ENCODE measurements at regions not wholly inside any gene's neighbourhood (a gene's known extent, or its start where the extent isn't known, plus 50 kb on each side); places are given as distances from the start of the nearest gene placed in this dataset.
"Not testable (repeated sequence)": the region's sequence is repeated elsewhere in the genome, so short reads cannot be mapped to it uniquely, and the experiment has no call there.

DNA sequence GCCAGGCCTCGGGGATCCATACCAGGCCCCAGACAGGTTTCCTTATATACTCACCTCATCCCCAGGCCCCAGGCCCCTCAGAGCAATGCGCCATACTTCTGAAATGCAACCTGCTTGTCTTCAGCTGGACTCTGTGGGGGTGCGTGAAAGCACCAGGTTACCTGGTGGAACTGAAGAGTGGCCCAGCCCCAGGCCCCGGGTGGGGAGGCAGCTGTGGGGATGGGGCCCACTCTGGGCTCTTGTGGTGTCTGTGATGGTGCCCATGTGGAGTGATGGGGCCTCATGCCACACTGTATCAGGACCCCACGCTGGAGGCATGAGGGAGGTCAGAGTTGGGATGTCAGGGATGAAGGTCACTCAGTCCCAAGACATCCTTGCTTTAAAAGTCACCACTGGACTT is 999.0 kb downstream of the BRD1 start:
- DNase-seq, result no peak

DNA sequence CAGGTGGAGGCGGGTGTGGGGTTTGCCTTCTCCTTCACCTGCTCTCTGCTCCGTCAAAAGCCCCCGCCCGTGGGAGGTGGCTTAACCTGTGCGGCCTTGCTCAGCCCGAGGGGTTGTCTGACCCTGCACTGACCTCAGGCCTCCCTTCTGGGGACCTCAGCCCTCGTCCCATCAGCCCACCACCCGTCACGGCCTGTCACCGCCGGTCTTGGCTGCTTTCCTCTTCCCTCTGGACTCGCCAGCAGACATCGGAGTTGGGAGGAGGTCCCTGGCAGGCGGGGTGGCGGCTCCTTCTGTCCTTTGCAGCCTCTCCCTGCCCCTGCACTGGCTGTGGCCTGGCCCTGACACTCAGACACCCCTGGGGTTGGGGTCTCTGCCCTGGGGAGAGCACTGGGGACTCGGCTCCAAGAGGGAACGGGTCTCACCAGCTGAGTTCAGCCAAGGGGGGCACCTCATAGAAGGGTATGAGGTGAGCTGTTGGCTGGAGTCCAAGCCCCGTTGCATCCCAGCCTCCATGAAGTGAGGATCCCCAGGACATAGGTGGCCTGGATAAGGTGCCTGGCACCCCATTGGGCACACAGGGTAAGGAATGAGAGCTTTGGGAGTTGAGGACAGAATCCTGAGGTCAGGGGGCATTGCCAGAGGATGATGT is 999.6 kb downstream of the BRD1 start:
- DNase-seq, result no peak

DNA sequence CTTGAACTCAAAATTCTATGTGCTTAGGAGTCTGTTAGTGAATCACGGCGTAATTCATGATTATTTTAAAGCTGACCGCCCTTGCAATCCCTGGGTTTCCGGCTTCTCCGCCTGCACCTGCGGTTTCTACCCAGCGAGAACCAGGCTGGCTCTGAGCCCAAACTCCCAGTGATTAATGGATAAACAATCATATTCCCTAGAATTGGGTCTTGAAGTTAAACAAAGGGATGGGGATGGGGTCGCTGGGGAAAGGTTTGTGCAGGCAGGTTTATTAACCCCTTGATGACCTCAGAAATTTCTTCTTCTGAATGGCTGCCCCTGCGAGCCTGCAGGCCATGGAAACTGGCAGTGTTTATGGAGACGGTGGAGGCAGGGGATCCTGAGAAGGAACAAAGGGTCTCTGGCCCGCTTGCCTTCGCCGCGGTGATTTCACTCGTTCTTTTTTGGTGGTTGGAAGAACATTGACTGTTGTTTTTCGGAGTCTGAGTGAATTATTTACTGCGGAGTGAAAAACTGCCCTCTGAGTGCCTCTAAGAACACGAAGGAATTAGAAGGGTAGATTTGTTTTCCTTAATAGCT is 1000.3 kb downstream of the BRD1 start:
- peak; percentile 40 for DNase-seq

DNA sequence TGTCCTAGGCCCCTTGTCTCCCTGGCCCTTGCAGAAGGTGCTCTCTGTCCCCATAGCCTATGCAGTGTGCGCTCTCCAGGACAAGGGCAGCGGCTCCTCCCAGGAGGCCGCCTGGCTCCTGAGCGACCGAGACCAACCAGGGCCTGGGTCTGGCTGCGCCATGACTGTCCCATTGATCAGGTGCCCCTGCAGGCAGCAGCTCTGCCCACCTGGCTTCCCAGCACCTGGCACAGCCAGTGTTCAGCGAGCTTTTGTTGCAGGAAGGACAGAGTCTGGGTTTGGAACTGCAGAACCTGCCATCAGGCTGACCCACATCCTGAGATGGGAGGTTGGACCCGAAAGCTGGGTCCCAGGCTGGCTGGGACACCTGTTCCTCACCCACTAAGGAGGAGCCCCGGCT is 1001.1 kb downstream of the BRD1 start:
- DNase-seq, result no peak

DNA sequence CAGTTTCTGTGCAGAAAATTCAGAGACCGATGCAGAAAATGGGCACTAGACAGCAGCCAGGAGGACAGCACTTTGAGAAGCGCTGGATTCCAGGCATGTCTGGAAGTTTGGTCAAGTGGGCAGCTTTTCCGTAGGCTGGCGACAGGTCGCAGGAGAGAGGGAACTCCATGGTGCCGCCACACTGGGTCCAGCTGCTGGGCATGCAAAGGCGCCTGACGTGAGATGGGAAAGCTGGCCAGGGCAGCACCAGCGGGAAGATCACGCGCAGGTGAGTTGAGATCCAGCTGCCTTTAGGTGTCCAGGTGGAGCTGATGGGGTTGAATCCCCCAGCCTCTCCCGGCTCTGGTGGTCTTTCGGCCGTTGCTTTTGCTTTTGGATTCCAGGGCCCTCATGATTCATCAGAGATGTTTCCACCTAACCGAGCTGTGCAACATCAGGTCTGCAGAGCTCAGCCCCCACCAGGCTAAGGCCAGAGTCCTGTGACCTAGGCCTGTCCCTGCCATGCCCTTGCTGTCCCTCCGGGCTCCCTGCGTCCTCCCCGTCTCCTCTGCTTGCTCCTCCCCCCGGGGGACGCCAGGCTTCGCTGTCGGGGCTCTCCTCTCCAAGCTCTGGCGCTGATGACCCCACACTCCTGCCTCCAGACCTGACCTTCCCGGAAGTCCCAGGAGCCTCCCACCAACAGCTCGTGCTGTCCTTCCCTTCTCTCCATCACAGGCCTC is 1001.7 kb downstream of the BRD1 start:
- no peak for DNase-seq

DNA sequence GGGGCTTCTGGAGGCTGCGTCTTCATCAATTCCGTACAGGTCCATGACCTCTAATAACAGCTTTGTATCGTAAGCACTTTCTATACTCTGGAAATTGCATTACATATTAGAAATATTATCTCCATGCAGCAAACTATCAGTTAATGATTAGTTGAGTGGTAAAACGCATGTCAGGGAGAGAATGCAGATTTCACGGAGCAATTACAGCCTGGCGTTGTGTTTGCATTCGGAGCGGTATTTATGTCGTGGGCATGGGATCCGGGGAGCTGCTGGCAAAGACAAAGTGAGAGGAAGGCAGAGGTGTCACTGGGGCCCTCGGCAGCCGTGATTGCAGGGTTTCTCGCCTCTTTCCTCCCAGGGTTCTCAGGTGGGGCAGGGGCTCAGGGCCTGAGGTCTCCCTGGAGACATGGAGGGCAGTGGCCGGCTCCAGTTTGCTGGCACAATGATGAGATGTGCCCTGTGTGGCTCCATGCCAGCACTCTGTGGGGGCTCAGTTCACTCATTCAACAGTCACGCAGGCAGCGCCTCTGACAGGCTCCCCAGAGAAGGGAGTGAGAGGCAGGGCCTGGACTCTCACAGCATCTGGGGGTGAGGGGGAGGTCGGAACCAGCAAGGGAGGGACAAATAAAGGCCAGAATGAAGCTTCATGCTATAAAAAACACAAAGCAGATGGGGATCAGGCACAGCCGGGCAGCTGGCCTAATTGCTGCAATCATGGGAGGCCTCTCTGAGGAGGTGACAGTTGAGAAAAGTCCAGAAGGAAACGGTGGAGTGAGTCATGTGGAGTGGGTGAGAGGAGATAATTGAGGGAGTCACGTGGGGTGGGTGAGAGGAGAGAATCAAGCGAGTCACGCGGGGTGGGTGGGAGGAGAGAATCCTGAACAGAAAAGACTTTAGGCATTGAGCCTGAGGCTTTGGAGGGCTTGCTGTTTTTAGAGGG is 1002.7 kb downstream of the BRD1 start:
- DNase-seq, result no peak

DNA sequence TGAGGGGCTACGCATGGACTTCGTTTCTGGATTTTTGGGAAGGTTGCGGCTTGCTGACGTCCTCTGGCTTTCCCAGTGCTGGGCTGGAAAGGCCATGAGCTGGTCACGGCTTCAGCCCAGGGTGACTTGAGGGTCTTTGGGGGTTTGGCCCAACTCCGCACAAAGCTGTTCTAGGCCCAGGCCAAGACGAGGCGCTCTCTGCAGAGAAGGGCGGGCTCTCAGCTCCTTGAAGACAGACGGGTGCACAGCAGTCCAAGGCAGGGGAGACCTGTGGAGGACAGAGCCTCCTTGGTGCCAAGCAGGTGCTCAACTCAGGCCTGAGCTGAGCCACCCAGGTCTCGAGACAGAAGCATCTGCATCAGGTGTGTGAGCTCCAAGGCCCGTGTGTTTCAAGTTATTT is 1003.7 kb downstream of the BRD1 start:
- DNase-seq, result no peak

DNA sequence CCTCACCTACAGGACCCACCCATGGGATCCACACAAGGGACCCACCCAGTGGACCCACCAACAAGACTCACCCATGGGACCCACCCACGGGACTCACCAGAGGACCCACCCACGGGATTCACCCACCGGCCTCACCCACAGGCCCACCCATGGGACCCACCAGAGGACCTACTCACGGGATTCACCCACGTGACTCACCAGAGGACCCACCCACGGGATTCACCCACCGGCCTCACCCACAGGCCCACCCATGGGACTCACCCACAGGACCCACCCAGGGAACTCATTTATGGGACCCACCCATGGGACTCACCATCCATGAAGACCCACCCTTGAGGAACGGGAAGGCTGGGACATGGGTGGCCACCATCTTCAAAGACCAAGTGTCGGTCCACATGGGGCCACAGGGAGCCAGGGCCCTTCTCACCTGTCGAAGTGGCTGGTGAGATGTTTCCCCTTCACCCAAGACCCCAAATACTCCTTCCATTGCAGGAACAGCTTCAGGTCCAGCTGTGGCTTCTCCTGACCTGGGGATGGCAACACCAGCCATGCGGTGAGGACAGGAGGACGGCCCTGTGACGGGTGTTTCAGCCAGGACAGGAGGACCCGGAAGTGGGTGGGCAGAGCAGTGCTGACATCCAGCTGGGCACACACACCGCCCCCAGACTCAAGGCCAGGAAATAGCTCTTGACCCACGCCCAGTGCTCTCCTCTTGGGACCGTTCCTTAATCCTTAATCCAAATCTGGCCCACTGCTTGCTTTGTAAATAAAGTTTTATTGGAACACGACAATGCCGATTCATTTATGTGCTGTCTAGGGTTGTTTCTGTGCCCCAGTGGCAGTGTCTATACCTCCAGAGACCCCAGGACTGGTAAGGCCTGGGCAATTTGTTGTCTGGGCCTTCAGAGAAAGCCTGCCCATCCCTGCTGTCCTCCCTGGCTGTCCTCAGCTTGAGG is 1005.1 kb downstream of the BRD1 start:
- DNase-seq, result no peak

DNA sequence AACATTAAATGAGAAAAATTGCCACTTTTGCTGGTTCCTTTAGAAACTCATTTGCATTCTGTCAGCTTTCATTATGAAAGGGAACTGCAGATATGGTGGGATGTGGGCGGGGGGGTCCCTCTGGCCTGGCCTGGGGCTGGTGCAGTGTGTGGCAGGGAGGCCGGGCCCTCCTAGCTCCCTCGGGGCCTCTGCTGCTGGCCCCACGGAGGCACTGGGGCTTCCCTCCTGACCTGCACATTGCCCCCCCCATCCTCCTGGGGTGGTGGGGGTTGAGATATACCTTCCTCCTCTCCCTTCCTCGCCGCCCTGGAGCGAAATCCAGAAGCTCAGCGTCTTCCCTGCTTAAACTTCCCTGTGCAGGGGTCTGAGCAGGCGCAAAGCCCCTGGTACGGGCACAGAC is 1005.9 kb downstream of the BRD1 start:
- DNase-seq, result no peak

DNA sequence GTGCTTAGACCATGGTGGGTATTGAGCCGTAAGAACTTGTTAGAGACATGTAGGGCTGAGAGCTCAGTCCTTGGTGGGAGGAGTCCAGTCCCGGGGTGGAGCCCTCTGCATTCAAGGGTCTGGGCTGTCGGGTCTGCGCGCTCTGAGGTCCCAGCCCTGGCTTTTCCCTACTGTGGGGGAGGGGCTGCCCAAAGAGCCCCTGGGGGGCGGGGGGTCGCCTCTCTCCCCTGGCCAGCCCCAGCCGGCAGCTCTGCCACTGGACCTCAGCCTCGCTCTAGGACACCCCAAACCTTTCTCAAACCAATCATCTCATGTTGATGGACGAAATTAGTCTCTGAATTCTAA is 1006.4 kb downstream of the BRD1 start:
- no peak for DNase-seq

DNA sequence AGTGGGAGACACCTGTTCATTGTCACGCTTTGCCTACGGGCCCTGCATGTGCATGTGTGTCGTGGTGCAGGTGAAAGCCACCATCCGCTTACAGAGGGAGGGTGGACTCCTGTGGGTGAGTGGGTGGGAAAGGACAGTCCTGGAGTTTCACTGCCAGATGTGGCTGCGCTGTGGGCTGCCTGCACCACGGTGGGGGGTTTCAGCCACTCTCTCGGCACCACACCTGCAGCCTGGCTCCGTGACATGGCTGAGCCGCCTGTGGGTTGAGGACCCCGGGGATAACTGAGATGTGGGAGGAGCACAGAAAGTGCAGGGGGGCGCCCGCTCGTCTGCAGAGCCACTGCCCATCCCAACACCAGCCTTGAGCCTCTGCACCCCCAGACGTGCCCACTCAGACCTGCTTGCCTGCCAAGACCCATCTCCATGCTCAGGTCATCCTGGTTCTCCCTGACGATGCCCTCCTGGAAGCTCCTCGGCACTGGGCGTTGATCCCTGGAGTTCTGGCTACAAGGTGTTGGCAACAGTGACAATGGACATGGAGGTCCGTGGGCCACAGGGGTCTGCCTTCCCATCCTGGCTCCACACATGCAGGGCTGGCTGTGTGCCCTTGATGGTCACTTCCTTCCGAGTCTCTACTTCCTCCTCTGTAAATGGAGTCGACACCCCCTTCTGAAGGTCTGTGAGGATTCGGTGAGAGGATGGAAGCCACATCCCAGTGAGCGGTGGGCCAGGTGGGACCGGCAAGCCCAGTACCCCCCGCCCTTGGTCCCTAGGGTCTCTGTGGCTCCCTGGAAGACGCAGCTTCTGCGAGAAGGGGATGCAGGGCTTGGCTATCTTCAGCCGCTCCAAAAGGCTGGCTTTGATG is 1007.0 kb downstream of the BRD1 start:
- DNase-seq, result no peak

DNA sequence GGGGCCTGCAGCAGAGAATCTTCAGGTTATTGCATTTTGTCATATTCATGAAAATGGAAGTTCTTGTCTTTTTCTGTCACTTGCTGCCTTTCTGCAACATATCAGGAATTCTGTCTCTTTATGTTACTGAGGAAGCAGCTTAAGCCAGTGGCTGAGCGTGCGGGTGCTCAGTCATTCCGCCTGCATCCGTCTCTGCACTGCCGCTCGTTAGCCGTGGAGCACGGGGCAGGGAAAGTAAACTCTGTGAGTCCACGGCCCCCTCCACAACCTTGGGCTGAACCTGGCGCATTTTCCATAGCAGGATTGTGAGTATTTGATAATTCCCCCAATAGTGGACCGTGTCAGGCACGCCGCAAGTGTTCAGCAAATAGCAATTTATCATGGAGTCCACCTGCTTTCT is 1007.7 kb downstream of the BRD1 start:
- no peak for DNase-seq

DNA sequence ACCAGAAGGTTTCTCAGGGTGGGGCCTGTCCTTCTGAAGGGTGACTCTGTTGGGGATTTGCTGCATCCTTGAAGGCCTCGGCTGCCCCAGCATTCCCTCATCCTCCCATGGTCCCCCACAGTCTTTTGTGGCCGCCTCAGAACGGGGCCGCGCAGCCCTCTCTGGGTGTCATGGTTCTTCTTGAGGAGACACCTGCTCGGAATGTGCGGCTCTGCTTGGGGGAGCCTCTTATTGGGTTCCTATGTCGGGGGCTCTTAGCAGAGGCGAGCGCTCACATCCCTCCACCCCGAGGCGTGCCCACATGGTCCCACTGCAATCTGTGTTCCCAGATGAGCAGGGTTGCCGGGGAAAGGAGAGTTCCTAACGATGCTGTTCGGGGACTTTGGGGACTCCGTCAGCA is 1008.4 kb downstream of the BRD1 start:
- DNase-seq, result no peak

DNA sequence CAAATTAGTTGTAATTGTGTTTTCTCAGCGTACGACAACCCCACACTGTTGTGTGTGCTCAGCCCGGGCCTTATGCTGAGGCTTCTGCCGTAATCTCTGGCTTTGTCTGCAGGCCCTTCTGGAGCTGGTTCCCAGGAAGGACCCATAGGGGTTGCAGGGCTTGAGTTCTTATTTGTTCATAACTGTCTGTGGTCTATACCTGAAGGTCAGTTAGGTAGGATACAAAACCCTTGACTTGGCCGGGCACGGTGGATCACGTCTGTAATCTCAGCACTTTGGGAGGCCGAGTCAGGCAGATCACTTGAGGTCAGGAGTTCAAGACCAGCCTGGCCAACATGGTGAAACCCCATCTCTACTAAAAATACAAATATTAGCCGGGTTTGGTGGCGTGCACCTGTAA is 1010.2 kb downstream of the BRD1 start:
- not testable (repeated sequence) for DNase-seq

DNA sequence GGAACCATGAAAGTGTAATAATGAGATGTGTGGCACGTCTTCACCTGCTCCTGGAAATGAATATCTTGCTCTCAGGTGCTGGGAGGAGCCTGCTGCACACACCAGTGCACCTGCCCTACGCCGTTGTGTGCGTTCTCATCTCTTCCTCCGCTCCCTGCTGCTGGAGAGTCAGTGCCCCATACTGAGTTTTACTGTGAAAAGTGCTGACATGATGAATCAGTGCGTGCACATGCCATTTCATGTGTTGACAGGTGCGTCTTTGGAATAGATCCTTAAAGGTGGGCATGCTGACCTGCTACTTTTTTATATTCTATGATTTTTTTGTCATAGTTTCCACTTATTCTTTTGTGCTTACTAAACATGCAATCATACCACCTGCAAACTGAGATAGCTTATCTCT is 1015.8 kb downstream of the BRD1 start:
- peak; percentile 59 for DNase-seq

DNA sequence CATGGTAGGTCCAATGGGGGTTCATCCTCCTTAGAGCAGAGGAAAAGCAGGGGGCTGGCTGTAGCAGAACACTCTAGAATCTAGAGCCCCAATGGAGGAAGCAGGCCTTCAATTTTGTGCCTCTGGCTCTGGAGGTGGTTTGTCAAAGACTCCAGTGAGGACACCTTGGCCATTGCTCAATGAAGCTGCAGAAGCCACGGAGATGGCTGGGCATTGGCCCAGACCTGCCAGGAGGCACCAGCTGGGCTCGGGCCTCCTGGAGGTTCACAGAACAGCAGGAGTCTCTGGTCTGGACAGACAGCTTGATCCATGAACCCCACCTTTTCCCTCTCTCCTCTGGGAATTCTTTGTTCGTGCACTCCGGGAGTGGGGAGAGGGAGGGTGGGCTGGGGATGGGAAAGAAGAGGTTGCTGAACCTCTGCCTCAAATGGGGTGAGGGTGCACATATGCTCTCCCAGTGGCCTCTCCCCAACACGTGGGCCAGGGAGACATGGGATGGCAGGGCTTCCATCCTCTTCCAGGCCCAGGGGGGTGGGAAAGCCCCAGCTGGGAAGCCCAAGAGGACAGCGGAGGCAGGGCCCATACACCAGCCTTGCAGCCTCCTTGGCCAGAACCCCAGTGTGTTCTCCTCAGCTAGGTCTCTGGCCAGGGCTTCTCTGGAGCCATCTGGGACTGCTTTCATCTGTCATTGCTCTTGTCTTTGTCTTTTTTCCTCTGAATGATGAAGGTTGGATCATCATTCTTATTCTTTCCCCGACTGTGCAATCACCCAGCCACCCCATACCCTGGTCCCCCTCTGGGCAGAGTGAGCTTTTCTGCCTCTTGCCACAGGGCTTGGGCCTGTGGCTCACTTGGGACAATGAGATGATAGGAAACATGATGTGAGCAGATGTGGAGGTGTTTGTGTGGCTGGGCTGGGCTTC is 1019.4 kb downstream of the BRD1 start:
- no peak for DNase-seq

DNA sequence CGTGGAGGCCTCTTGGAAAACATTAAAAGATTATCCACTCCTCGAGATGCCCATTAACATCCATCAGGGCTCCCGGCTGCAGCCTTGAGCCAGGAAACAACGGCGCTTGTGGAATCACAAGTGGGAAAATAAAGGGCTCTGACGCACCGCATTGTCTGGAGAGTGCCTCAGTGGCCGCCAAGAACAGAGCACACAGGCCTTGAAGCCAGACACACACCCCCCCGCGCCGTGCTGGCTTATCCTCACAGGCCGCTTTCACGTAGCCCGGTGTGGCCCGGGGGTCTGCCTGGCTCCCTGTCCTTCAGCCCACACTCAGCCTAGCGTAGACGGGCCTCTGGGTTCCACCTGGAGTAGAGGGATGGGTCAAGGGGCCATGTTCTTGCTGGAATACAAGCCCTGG is 1020.5 kb downstream of the BRD1 start:
- DNase-seq, result no peak

DNA sequence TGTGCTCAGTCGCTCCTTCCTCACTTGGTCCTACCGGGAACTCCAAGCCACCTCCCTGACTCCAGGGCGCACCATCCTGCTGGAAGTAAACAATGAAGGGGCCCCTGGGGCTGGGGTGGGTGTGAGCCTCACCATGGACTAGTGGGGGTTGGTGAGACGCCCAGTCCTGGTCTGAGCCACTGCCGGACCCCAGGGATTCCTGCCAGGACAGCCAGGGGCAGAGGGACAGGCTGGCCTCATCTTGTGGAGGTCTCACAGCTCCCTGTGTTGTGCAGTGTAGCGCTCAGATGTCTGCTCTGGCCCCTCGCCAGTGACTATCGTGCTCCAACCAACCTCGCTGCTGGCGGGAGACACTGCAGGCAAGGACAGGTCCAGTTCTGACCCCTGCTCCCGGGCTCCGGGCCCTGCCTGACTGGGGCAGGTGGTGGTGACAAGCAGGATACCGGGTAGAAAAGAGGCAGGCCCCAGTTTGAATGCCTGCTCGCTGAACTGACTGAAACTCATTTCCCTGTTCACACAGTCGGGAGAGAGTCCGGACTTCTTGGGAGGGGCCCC is 1021.4 kb downstream of the BRD1 start:
- no peak for DNase-seq

DNA sequence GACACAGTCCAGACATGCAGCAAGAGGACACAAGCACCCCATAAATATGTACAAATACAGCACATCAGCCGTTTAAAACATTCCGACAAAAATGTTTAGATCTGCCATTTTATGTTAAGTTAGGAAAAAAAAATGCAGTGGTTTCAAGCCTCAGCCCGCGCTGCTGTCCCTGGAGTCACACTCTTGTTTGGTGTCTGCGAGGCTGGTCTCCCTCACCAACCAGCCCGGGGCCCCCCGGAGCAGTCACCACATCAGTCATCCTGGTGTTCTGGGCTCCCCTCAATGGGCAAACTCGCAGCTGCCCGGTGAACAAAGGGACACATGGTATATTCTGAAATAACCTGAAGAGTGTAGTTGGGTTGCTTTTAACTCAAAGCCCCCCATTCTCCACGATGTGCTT is 1022.2 kb downstream of the BRD1 start:
- no peak for DNase-seq

DNA sequence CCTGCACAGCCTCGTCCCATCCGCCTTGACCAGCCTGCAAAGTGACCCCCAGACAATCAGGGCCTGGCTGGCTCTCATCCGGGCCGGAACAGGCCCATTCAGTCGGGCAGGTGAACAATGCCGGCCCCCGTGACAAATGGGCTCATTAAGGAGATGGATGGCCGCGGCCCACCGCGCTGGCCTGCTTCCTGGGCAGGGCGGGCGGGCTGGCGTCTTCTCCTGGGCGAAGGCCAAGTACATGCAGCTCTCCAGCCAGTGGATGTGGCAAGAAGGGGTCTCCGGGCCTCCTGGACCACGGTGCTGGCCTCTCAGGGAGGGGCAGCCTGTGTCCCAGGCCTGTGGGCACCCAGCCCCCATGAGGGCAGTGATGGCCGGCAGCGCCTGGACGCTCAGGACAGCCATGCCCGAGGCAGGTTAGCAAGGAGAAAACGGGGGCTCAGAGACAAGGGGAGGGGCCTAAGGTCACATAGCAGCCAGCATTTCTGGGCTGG is 1022.8 kb downstream of the BRD1 start:
- DNase-seq, result no peak
